CD4-positive, alpha-beta T cell treated with Interleukin-1 beta for 1 hour (primary cell): ENCODE measurements at regions not wholly inside any gene's neighbourhood (a gene's known extent, or its start where the extent isn't known, plus 50 kb on each side); places are given as distances from the start of the nearest gene placed in this dataset.
"Not testable (repeated sequence)": the region's sequence is repeated elsewhere in the genome, so short reads cannot be mapped to it uniquely, and the experiment has no call there.

Experiments used
- DNase-seq, 2 donors: peaks; one replicate each; pipeline ENCODE4 v3.0.0-alpha.2; 2020 to 2022

DNA sequence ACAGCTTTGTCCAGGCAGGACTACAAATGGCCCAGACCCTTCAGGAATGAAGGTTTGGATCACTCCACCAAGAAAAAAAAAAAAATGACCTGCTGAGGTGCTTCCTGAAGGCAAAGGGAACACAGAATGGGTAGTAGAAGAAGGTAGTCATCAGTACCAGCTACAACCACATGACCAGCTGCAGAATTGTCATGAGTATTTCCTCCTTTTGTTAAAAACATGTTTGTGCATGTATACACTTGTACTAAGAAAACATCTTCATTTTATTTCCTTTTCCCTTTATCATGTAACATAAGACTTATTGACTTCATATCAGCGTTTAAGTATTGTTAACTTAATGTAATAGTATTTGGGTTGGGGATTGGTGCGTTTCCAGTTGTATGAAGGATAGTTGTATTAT is 631.6 kb downstream of the FBXO15 start:
- DNase-seq, result not testable (repeated sequence)

GRCh38 chr18:73514449-73514848 is 633.2 kb downstream of the FBXO15 start:
- no peak for DNase-seq

GRCh38 chr18:73511771-73512503 is 635.7 kb downstream of the FBXO15 start:
- DNase-seq, result no peak

DNA sequence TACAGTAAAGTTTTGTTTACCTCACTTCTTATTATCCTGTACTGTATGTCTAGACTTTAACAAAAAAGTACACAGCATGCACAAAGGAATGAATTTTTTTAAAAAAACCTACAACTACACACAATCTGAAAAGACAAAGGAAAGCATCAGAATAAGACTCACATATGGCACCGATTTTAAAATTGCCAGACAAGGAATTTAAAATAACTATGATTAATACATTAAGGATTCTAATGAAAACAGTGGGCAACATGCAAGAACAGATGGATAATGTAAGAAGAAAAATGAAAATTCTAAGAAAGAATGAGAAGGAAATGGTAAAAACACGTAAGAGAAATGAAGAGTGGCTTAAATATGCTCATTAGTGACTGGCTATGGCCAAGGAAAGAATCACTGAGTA is 638.2 kb downstream of the FBXO15 start:
- no peak for DNase-seq

GRCh38 chr18:73503326-73503725 is 635.5 kb upstream of the NETO1 start:
- no peak for DNase-seq

- DNase-seq, result no peak
Measured at GRCh38 chr18:73487966-73488365, 620.2 kb upstream of the NETO1 start.

DNA sequence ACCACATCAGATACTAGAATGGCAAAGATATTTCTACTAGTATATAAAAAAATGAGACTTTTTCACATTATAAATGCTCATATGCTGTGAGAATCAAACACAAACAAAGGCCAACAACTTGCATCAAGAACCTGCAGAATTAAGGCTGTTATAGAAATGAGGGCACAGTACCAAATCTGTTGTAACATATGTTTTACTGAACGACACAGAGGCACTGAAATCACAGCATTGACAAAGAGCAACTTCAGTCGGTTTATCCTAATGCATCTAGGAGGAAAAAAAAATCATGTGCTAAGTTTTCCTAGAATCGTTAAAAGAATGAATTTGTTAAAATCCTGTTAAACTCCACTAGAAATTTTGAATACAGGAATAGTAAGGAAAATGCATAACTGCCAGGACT is 617.4 kb upstream of the NETO1 start:
- no peak for DNase-seq

- no peak for DNase-seq
Measured at GRCh38 chr18:73482901-73483300, 615.1 kb upstream of the NETO1 start.

DNA sequence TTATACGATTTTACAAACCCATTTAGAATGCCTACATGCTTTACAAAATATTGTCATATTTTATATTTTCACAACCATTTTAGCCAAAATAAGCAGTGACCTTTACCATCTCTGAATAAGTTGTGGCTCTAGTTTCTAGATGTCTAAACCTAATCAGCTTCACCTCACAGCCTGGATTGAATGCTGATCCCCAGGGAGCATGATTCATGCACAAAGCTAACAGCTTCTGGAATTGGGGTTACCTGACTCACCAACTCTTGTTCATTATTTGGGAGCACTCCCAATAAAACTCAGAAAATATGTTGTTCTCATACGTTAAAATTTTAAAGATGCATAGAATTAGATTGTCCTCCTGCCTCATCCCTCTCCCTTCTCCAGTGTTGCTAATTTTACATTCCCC is 611.7 kb upstream of the NETO1 start:
- no peak for DNase-seq

- no peak for DNase-seq
Measured at GRCh38 chr18:73478191-73478590, 610.4 kb upstream of the NETO1 start.

- DNase-seq, result no peak
Measured at GRCh38 chr18:73476031-73476430, 608.2 kb upstream of the NETO1 start.

- DNase-seq, result no peak
Measured at GRCh38 chr18:73462092-73462491, 594.3 kb upstream of the NETO1 start.

- DNase-seq, result no peak
Measured at GRCh38 chr18:73461780-73462059, 593.9 kb upstream of the NETO1 start.

DNA sequence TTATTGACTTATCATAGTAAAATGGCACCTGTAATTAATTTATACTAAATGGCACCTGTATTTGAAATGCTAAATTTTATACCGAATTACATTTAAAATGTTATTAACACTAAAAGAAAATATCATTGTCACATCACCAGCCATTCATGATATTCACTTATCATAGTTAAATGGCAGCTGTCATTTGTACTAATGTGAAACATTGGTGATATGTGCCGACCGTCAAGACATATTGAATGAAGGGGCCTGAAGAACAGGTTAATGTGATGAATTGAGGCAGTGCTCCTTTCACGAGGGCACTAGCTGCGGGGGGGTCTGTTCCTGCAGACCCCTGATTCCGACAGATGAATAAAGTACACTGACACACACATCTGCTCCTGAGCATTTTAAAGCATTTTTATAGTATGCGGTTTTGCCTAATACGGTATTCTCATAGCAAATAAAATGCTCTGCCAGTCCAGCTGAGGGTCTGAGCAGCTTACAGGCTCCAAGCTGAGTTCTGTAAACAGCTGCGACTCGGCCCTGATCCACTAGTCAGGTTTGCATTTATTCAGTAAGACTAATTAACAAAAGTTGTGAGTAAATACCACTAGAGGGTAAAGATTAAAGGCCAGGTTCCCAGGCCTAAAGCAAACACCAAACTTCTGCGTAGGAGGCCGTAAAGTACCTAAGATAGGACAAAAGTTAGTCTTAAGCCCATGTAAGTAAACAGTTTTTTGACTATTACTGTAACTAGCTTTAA is 593.4 kb upstream of the NETO1 start:
- no peak for DNase-seq

GRCh38 chr18:73458186-73458964 is 590.6 kb upstream of the NETO1 start:
- no peak for DNase-seq

DNA sequence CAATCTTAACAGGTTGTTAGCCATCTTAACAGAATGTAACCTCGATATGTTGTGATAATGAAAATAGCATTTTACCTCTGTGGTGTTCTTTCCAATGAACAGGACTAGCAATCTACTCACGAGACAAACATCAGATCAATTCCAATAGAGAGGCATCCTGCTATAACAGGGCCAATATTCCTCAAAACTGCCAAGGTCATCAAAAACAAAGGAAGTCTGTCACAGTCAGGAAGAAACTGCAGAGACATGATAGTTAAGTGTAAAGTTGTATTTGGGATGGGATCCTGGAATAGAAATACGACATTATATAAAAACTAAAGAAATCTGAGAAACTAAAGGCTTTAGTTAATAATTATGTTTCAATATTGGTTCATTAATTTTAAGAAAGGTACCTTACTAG is 588.9 kb upstream of the NETO1 start:
- no peak for DNase-seq

- no peak for DNase-seq
Measured at GRCh38 chr18:73452866-73453265, 585.1 kb upstream of the NETO1 start.

DNA sequence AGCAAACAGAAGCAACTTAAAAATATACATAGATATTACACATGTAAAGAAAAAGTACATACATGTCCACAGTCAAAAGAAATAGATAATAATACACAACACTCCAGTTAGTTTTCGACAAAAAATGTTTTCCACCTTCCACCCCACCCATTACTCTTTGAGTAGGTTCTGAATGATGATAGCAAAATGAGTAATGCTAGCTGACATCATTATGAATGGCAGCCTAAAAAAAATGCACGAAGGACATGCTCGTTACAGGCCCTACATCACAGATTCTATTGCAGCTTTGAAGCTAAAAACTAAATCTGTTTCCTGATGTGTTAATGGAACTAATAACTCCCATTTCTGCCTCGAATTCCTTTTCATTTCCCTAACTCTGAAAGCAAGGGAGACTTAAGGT is 578.7 kb upstream of the NETO1 start:
- DNase-seq, result no peak

GRCh38 chr18:73431620-73432019 is 563.8 kb upstream of the NETO1 start:
- no peak for DNase-seq

DNA sequence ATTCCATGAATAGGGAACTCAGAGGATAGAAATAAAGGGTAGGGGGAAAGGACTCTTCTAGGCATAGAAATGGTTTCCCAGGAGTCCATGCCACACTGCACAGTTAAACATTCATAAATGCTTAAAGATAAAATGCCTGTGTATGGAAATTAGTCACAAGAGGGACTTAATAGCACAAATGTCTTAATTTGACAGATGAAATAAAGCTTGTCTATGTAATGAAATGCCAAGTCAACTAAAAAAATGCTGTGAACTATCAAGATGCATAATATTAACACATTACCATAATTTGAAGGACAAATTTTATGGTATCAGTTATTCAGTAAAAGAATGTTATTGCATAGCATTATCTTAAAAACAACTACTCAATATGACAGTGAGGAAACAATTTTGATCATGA is 553.2 kb upstream of the NETO1 start:
- no peak for DNase-seq

GRCh38 chr18:73419531-73419930 is 551.7 kb upstream of the NETO1 start:
- DNase-seq, result no peak

DNA sequence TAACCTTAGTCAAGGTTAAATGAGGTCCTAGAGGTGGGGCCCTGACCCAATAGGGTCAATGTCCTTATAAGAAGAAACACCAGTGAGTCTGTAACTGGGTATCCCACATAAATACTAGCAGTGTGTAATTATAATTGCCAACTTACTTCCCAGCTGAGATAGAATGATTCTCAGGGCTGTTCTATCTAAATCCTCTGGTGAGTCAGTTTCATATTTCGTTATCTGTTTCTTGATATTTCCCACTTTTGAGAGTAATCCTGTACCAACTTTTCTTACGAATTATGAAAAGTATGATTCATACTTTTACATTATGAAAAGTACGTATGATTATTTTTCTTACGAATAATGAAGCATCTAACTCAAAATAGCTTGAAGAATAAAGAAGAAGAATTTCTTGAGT is 546.8 kb upstream of the NETO1 start:
- DNase-seq, result no peak

DNA sequence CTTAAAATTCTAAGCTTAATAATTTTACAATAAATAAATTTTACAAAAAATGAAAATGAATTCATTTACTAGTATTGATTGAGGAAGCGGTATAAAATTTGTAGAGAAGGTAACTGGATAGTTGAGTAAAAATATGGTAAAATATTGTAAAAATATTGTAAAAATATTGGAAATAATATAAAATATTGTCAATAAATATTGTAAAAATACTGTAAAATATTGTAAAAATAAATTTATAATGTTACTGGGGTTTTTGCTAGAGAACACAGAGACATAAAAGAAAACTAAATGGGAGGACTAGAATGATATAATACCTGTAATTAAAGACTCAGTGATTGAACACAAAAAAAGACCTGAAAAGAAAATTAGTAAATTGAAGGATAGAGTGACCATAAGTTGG is 546.3 kb upstream of the NETO1 start:
- DNase-seq, result no peak

DNA sequence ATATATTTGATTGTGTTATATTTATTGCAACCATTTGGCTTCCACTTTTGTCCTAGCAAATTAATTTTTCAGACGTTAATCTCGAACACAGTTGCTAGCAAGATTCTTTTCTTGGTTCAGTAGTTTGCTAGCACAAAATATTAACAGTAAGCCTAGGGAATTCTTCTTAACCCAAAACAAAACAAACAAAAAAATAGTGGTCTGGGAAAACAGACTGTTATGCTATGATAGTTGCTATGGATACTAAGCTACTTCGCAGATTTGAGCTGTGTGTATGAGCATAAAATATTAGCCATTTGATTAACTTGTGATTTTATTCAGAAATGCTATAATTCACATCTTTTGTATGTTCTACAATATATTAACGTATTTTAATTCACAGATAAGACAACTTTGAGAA is 541.5 kb upstream of the NETO1 start:
- no peak for DNase-seq
